Endothelial cell of umbilical vein (primary cell): ENCODE measurements at regions not wholly inside any gene's neighbourhood (a gene's known extent, or its start where the extent isn't known, plus 50 kb on each side); places are given as distances from the start of the nearest gene placed in this dataset.

ENCODE experiments used
- BruUV-seq: library from RNA; stranded (reverse); fragments of 400-500 nt; replicated peaks from 2 replicates; lab custom pipeline; 2021; lab: Mats Ljungman, UMichigan
- CTCF ChIA-PET: fragments of 300-600, 350-600 bp; sonication (Branson Sonifier 250); formaldehyde crosslinking; loops from one replicate; lab custom pipeline; 2021; ENCODE audit warnings: antibody characterized with exemption, inconsistent platforms; lab: Charles Lee
- POLR2A ChIA-PET: fragments of 300-600, 350-600 bp; sonication (Branson Sonifier 250); formaldehyde crosslinking; loops from one replicate; lab custom pipeline; 2021; ENCODE audit warnings: antibody characterized with exemption, inconsistent platforms; lab: Charles Lee
- DNase-seq: peaks from one replicate; pipeline ENCODE4 v3.0.0-alpha.2; 2011; ENCODE audit warnings: low read depth, low spot score
- FAIRE-seq: peaks from 2 replicates; lab custom pipeline; 2011; peaks lifted over from hg19 to GRCh38; lab: Jason Lieb, UNC
- H2AFZ ChIP-seq: 2 replicates; pipeline ENCODE4 v1.6.0; 2012; ENCODE audit warnings: low read depth, low read length, control low read depth, inconsistent platforms
- H3K27ac ChIP-seq: 2 replicates; pipeline ENCODE4 v1.5.1; 2011; ENCODE audit warnings: low read depth, mild to moderate bottlenecking, control low read depth, low read length, moderate library complexity; ENCODE audit not compliant: insufficient read depth
- H3K27me3 ChIP-seq, 2 experiments: 2 replicates each; pipeline versions ENCODE4 v1.6.0 to v1.6.1; 2011; ENCODE audit warnings: low read length in 2 of 2, mixed read lengths in 1 of 2; ENCODE audit not compliant: control insufficient read depth in 2 of 2, insufficient read depth in 2 of 2
- H3K36me3 ChIP-seq, 2 experiments: 2 replicates in 1 of 2; 3 replicates in 1 of 2; pipeline ENCODE4 v1.5.1; 2011; ENCODE audit warnings: low read length in 2 of 2, mild to moderate bottlenecking in 1 of 2, moderate library complexity in 1 of 2; ENCODE audit not compliant: control insufficient read depth in 2 of 2, insufficient read depth in 2 of 2; ENCODE audit errors: extremely low read depth in 1 of 2
- H3K4me1 ChIP-seq: 3 replicates; pipeline ENCODE4 v1.5.1; 2011; ENCODE audit warnings: mild to moderate bottlenecking, low read length; ENCODE audit not compliant: control insufficient read depth, insufficient read depth; ENCODE audit errors: extremely low read depth
- H3K4me2 ChIP-seq: 2 replicates; pipeline ENCODE4 v1.6.1; 2011; ENCODE audit warnings: low read length, control low read depth, mixed read lengths; ENCODE audit not compliant: insufficient read depth
- H3K4me3 ChIP-seq, 3 experiments: fragments of 200-600 bp in 1 of 3; sonication (generic), shearing (Covaris generic) in 1 of 3; replicated peaks in 1 of 3; 2 replicates each; pipeline ENCODE4 v1.5.1; 2011 to 2016; ENCODE audit warnings: control low read depth in 3 of 3, low read length in 3 of 3, mild to moderate bottlenecking in 2 of 3, inconsistent platforms in 1 of 3, low read depth in 1 of 3, moderate library complexity in 1 of 3; ENCODE audit not compliant: insufficient read depth in 1 of 3
- H3K79me2 ChIP-seq: 2 replicates; pipeline ENCODE4 v1.6.0; 2012; ENCODE audit warnings: low read length, inconsistent platforms; ENCODE audit not compliant: control insufficient read depth, insufficient read depth
- H3K9ac ChIP-seq: replicated peaks from 2 replicates; pipeline ENCODE3; 2011; ENCODE audit warnings: low read length, control low read depth; ENCODE audit not compliant: insufficient read depth; ENCODE audit errors: extremely low read depth
- H3K9me1 ChIP-seq: replicated peaks from 3 replicates; pipeline ENCODE4 v1.6.0; 2011; ENCODE audit warnings: mild to moderate bottlenecking, low read length; ENCODE audit not compliant: control insufficient read depth, insufficient read depth; ENCODE audit errors: extremely low read depth
- H3K9me3 ChIP-seq: replicated peaks from 2 replicates; pipeline ENCODE4 v1.5.1; 2012; ENCODE audit warnings: low read length, inconsistent platforms; ENCODE audit not compliant: control insufficient read depth, insufficient read depth
- H4K20me1 ChIP-seq: replicated peaks from 2 replicates; pipeline ENCODE3; 2011; ENCODE audit warnings: mild to moderate bottlenecking, low read length; ENCODE audit not compliant: control insufficient read depth, insufficient read depth; ENCODE audit errors: extremely low read depth
- EZH2 ChIP-seq: IDR thresholded peaks from 2 replicates; pipeline ENCODE4 v1.6.1; 2012; ENCODE audit warnings: borderline replicate concordance, low read depth, mild to moderate bottlenecking, moderate library complexity, low read length, inconsistent platforms; ENCODE audit not compliant: severe bottlenecking
- FOS ChIP-seq: IDR thresholded peaks from 2 replicates; pipeline ENCODE4 v1.6.1; 2011; ENCODE audit warnings: mild to moderate bottlenecking, low read length, moderate library complexity, borderline replicate concordance; ENCODE audit not compliant: insufficient read depth
- GATA2 ChIP-seq: IDR thresholded peaks from 2 replicates; pipeline ENCODE4 v1.7.0; 2011; ENCODE audit warnings: low read depth, mild to moderate bottlenecking, moderate library complexity, mixed read lengths, low read length; ENCODE audit not compliant: insufficient read length, insufficient read depth
- JUN ChIP-seq: IDR thresholded peaks from 2 replicates; pipeline ENCODE4 v1.6.1; 2011; ENCODE audit warnings: borderline replicate concordance, low read depth; ENCODE audit not compliant: insufficient read length, insufficient read depth
- MYC ChIP-seq: IDR thresholded peaks from one replicate; pipeline ENCODE4 v1.6.1; 2011; ENCODE audit warnings: mild to moderate bottlenecking, low read depth, low read length
- POLR2A ChIP-seq: IDR thresholded peaks from 2 replicates; pipeline ENCODE4 v1.6.1; 2012; ENCODE audit warnings: low read depth, mild to moderate bottlenecking, control low read depth, low read length
- POLR2AphosphoS5 ChIP-seq: IDR thresholded peaks from 2 replicates; pipeline ENCODE4 v1.6.1; 2012; ENCODE audit warnings: low read depth, mild to moderate bottlenecking, control low read depth, low read length, moderate library complexity; ENCODE audit not compliant: insufficient read depth
- dilution Hi-C: fragments of 300-500 bp; cut with MboI; formaldehyde crosslinking; loops from one replicate; pipeline ENCODE4 v1.15.0; 2019; ENCODE audit warnings: low sequenced_read_pairs; ENCODE audit not compliant: extremely low pct_ligation_motif_present
- intact Hi-C: fragments of 100-400 bp; cut with micrococcal nuclease; formaldehyde crosslinking; loops from one replicate; pipeline ENCODE4 v1.10.0; 2022
- TF ChIP-seq, protein P1 (sequence below): IDR thresholded peaks from 2 replicates; pipeline ENCODE4 v1.6.1; 2011; ENCODE audit not compliant: insufficient read depth, insufficient read length
- TF ChIP-seq, protein P2 (sequence below), 2 donors: IDR thresholded peaks; 1 replicate in 1 of 2; 2 replicates in 1 of 2; pipeline ENCODE4 v1.5.1; 2011; ENCODE audit warnings: low read length in 2 of 2, mild to moderate bottlenecking in 2 of 2, moderate library complexity in 2 of 2, control low read depth in 1 of 2, inconsistent platforms in 1 of 2, low read depth in 1 of 2; ENCODE audit not compliant: insufficient read depth in 1 of 2; ENCODE audit errors: extremely low read depth in 1 of 2

DNA sequence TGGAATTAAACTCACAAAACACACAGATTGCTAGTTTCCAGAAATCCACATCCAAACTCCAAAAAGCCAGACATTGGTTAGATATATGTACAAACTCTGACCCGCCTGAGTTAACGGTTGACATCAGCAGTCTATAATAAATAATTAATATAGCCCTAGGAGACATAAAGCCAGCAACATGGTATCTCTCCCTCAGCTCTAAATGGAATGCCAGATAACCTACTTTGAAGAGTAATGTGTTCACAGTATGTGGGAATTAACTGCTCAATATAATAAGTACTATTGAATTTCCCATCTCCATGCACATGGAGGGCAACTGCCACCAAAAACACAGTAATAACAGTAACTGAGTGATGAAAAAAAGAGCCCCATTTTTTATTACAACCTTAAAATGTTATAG, 383.2 kb downstream of the CD83 start:
- TF ChIP-seq GATA2, result no peak
- TF ChIP-seq, protein P1, sequence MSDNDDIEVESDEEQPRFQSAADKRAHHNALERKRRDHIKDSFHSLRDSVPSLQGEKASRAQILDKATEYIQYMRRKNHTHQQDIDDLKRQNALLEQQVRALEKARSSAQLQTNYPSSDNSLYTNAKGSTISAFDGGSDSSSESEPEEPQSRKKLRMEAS, result no peak
- TF ChIP-seq POLR2AphosphoS5, result no peak
- no peak for TF ChIP-seq POLR2A
- TF ChIP-seq, protein P2, sequence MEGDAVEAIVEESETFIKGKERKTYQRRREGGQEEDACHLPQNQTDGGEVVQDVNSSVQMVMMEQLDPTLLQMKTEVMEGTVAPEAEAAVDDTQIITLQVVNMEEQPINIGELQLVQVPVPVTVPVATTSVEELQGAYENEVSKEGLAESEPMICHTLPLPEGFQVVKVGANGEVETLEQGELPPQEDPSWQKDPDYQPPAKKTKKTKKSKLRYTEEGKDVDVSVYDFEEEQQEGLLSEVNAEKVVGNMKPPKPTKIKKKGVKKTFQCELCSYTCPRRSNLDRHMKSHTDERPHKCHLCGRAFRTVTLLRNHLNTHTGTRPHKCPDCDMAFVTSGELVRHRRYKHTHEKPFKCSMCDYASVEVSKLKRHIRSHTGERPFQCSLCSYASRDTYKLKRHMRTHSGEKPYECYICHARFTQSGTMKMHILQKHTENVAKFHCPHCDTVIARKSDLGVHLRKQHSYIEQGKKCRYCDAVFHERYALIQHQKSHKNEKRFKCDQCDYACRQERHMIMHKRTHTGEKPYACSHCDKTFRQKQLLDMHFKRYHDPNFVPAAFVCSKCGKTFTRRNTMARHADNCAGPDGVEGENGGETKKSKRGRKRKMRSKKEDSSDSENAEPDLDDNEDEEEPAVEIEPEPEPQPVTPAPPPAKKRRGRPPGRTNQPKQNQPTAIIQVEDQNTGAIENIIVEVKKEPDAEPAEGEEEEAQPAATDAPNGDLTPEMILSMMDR (IDR thresholded peaks at IDR 0.05; ENCODE audit: extremely low read depth in 1 of 2, insufficient read depth in 1 of 2, low read depth in 1 of 2, low read length in 2 of 2), result no peak
- TF ChIP-seq MYC, result no peak
- TF ChIP-seq EZH2, result no peak
- no peak for TF ChIP-seq FOS
- TF ChIP-seq JUN, result no peak
- no peak overlapping the region for H3K27ac ChIP-seq
- DNase-seq (no peak), FAIRE-seq (no peak)
- H3K9me3 ChIP-seq, result peaks cover 3% of the 10 kb centered on the region
- no peaks in the 10 kb centered on the region for H3K36me3 ChIP-seq
- no peak overlapping the region for H3K4me3 ChIP-seq
- H3K4me2 ChIP-seq, result no peak overlapping the region
- dilution Hi-C loops, result no loop called here
- no peaks in the 10 kb centered on the region for H3K79me2 ChIP-seq
- intact Hi-C loops, result no loop called here
- no peaks in the 10 kb centered on the region for H3K9me1 ChIP-seq
- no peaks in the 10 kb centered on the region for H3K4me1 ChIP-seq
- H2AFZ ChIP-seq, result no peak overlapping the region
- ChIA-PET CTCF (no interaction called here), POLR2A (no interaction called here)
- H3K27me3 ChIP-seq, result no peaks in the 10 kb centered on the region
- BruUV-seq, result no TSS peak
- no peaks in the 10 kb centered on the region for H4K20me1 ChIP-seq
- H3K9ac ChIP-seq, result no peak overlapping the region
